ENCODE measurements at regions not wholly inside any gene's neighbourhood (a gene's known extent, or its start where the extent isn't known, plus 50 kb on each side); places are given as distances from the start of the nearest gene placed in this dataset.

GRCh38 chr9:13675638-13676000, 396.1 kb upstream of the MPDZ start:
- TF ChIP-seq CTCF (conservative IDR thresholded peaks at IDR 0.05) = no peak
- H3K27ac ChIP-seq = no peak overlapping the region

- no peak for TF ChIP-seq CTCF (conservative IDR thresholded peaks at IDR 0.05)
- H3K27ac ChIP-seq = no peak overlapping the region
Measured at GRCh38 chr9:13674926-13675637, 395.6 kb upstream of the MPDZ start.

- no peak for TF ChIP-seq CTCF (conservative IDR thresholded peaks at IDR 0.05)
- no peak overlapping the region for H3K27ac ChIP-seq
Measured at GRCh38 chr9:13673348-13673747, 393.9 kb upstream of the MPDZ start.

GRCh38 chr9:13665418-13666066, 386.1 kb upstream of the MPDZ start:
- no peak overlapping the region for H3K27ac ChIP-seq
- TF ChIP-seq CTCF (conservative IDR thresholded peaks at IDR 0.05) = no peak

- H3K27ac ChIP-seq = no peak overlapping the region
- TF ChIP-seq CTCF (conservative IDR thresholded peaks at IDR 0.05) = no peak
Measured at GRCh38 chr9:13661014-13661413, 381.5 kb upstream of the MPDZ start.

GRCh38 chr9:13651969-13652663, 372.6 kb upstream of the MPDZ start:
- no peak for TF ChIP-seq CTCF (conservative IDR thresholded peaks at IDR 0.05)
- H3K27ac ChIP-seq = no peak overlapping the region

- H3K27ac ChIP-seq = no peak overlapping the region
- no peak for TF ChIP-seq CTCF (conservative IDR thresholded peaks at IDR 0.05)
Measured at GRCh38 chr9:13651526-13651925, 372.0 kb upstream of the MPDZ start.
